ENCODE measurements at regions not wholly inside any gene's neighbourhood (a gene's known extent, or its start where the extent isn't known, plus 50 kb on each side); places are given as distances from the start of the nearest gene placed in this dataset.

GRCh38 chr1:29488794-29489311 lies 252.5 kb downstream of the PTPRU start:
- DNase-seq (ENCODE audit: low spot score), result no peak

- no peak for DNase-seq (ENCODE audit: low spot score)
Measured at GRCh38 chr1:29488086-29488793, 251.9 kb downstream of the PTPRU start.

GRCh38 chr1:29487291-29487690 lies 251.0 kb downstream of the PTPRU start:
- DNase-seq (ENCODE audit: low spot score), result no peak

- DNase-seq (ENCODE audit: low spot score), result no peak
Measured at GRCh38 chr1:29485096-29485925, 249.0 kb downstream of the PTPRU start.

- no peak for DNase-seq (ENCODE audit: low spot score)
Measured at GRCh38 chr1:29482991-29483390, 246.7 kb downstream of the PTPRU start.

GRCh38 chr1:29482064-29482463 lies 245.7 kb downstream of the PTPRU start:
- DNase-seq (ENCODE audit: low spot score), result no peak

GRCh38 chr1:29481031-29481430 lies 244.7 kb downstream of the PTPRU start:
- no peak for DNase-seq (ENCODE audit: low spot score)

- DNase-seq (ENCODE audit: low spot score), result no peak
Measured at GRCh38 chr1:29478879-29479278, 242.6 kb downstream of the PTPRU start.

GRCh38 chr1:29478151-29478791 lies 241.9 kb downstream of the PTPRU start:
- DNase-seq (ENCODE audit: low spot score), result no peak

GRCh38 chr1:29475326-29475725 lies 239.0 kb downstream of the PTPRU start:
- no peak for DNase-seq (ENCODE audit: low spot score)

GRCh38 chr1:29474274-29475244 lies 238.2 kb downstream of the PTPRU start:
- no peak for DNase-seq (ENCODE audit: low spot score)

- no peak for DNase-seq (ENCODE audit: low spot score)
Measured at GRCh38 chr1:29473161-29473855, 237.0 kb downstream of the PTPRU start.

- no peak for DNase-seq (ENCODE audit: low spot score)
Measured at GRCh38 chr1:29471487-29472313, 235.4 kb downstream of the PTPRU start.

GRCh38 chr1:29470788-29471119 lies 234.4 kb downstream of the PTPRU start:
- no peak for DNase-seq (ENCODE audit: low spot score)

GRCh38 chr1:29470087-29470787 lies 233.9 kb downstream of the PTPRU start:
- peak; percentile 60 for DNase-seq (ENCODE audit: low spot score)

GRCh38 chr1:29469457-29469856 lies 233.1 kb downstream of the PTPRU start:
- peak; percentile 98 for DNase-seq (ENCODE audit: low spot score)

GRCh38 chr1:29467989-29468900 lies 231.9 kb downstream of the PTPRU start:
- DNase-seq (ENCODE audit: low spot score), result no peak

GRCh38 chr1:29466258-29466657 lies 229.9 kb downstream of the PTPRU start:
- no peak for DNase-seq (ENCODE audit: low spot score)
